Body of pancreas (tissue), 4 donors: ENCODE measurements at regions not wholly inside any gene's neighbourhood (a gene's known extent, or its start where the extent isn't known, plus 50 kb on each side); places are given as distances from the start of the nearest gene placed in this dataset.

Experiments used
- ATAC-seq: fragments of 150-250 bp; one replicate; pipeline ENCODE4 v1.9.1; 2016
- DNase-seq, 4 donors: peaks; one replicate each; pipeline ENCODE4 v3.0.0-alpha.2; 2019
- H3K27ac ChIP-seq, 4 donors: fragments of 200-600 bp; sonication (generic); 1 replicate in 3 of 4; 2 replicates in 1 of 4; pipeline versions ENCODE4 v1.5.1 to v1.6.1; 2016 to 2019; ENCODE audit warnings: mild to moderate bottlenecking in 1 of 4, mixed read lengths in 1 of 4, moderate library complexity in 1 of 4
- H3K27me3 ChIP-seq, 2 donors: fragments of 200-600 bp; sonication (generic); one replicate each; pipeline ENCODE4 v1.6.0; 2016; ENCODE audit warnings: mild to moderate bottlenecking in 1 of 2
- H3K36me3 ChIP-seq, 2 donors: fragments of 200-600 bp; sonication (generic); replicated peaks in 1 of 2; 2 replicates each; pipeline ENCODE4 v1.5.1; 2016; ENCODE audit warnings: low read depth in 2 of 2; ENCODE audit not compliant: insufficient read depth in 1 of 2
- H3K4me1 ChIP-seq: fragments of 200-600 bp; sonication (generic); one replicate; pipeline ENCODE4 v1.6.0; 2016
- H3K4me3 ChIP-seq, 2 donors: fragments of 200-600 bp; sonication (generic); 1 replicate in 1 of 2; 2 replicates in 1 of 2; pipeline ENCODE4 v1.5.1; 2016 to 2019
- H3K9me3 ChIP-seq, 3 donors: fragments of 200-600 bp; sonication (generic); 1 replicate in 2 of 3; 2 replicates in 1 of 3; pipeline ENCODE4 v1.5.1; 2016
- POLR2A ChIP-seq, 3 donors: fragments of 450-650 bp; IDR thresholded peaks; one replicate each; pipeline ENCODE4 v1.6.1; 2016; ENCODE audit warnings: antibody characterized with exemption in 3 of 3, mild to moderate bottlenecking in 2 of 3
- WGBS, 2 donors: methylation state at CpG; one replicate each; pipeline ENCODE4 v1.1.5; 2017; 5-methylcytosine and 5-hydroxymethylcytosine counted together
- intact Hi-C: fragments of 100-400 bp; cut with DNase I; formaldehyde crosslinking; loops from one replicate; pipeline ENCODE4 v1.15.1; 2023
- TF ChIP-seq, protein P1 (sequence below), 7 experiments: fragments of 450-650 bp in 4 of 7; fragments of 200-600 bp in 3 of 7; sonication (generic) in 3 of 7; IDR thresholded peaks; one replicate each; pipeline ENCODE4 v1.5.1; 2016 to 2019; ENCODE audit warnings: antibody characterized with exemption in 7 of 7

DNA sequence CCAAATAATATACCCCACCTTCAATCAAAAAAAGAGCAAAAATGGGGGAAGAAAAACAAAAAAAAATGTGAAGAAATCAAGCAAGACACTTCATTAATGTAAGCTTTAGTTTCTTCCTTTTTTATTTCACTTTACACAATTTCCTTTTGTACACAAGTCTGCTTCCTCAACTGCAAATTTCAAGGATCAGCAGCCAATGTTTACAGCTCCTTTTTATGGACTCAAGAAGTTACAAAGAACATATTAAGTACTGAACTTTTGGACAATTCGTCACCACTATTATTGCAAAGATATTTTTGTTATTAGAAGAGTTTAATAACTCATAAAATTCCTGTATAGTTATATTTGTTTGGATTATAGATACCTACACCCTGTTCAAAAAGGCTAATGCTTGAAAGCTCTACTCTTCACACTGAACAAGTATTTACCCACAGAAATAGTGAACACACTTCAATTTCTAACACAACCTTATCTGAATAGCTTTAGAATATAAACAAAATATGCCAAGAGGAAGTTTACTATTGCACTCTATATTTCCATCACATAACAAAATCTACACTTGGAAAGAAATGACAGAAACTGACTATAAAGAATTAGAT is 658.7 kb upstream of the CNTNAP5 start:
- WGBS, 2 donors: 32 to 35% methylated on average over 1 of the region's 1 CpG
- ATAC-seq: no peak

DNA sequence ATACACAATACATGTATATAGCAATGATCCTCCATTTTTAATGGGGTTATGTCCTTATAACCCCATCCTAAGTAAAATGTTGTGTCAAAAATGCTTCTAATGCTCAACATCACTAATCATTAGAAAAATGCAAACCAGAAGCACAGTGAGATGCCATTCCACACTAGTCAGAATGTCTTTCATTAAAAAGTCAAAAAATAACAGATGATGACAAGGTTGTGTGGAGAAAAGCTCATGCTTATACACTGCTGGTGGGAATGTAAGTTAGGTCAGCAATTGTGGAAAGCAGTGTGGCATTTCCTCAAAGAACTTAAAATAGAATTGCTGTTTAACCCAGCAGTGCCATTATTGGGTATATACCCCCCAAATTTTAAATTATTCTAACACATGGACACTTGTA is 654.9 kb upstream of the CNTNAP5 start:
- Histone ChIP-seq H3K27ac (no peak overlapping the region), H3K36me3 (no peaks in the 10 kb centered on the region), H3K4me1 (no peaks in the 10 kb centered on the region), H3K9me3 (no peaks in the 10 kb centered on the region), H3K27me3 (no peaks in the 10 kb centered on the region), H3K4me3 (no peak overlapping the region)
- TF ChIP-seq, protein P1, sequence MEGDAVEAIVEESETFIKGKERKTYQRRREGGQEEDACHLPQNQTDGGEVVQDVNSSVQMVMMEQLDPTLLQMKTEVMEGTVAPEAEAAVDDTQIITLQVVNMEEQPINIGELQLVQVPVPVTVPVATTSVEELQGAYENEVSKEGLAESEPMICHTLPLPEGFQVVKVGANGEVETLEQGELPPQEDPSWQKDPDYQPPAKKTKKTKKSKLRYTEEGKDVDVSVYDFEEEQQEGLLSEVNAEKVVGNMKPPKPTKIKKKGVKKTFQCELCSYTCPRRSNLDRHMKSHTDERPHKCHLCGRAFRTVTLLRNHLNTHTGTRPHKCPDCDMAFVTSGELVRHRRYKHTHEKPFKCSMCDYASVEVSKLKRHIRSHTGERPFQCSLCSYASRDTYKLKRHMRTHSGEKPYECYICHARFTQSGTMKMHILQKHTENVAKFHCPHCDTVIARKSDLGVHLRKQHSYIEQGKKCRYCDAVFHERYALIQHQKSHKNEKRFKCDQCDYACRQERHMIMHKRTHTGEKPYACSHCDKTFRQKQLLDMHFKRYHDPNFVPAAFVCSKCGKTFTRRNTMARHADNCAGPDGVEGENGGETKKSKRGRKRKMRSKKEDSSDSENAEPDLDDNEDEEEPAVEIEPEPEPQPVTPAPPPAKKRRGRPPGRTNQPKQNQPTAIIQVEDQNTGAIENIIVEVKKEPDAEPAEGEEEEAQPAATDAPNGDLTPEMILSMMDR (IDR thresholded peaks at IDR 0.05): no peak
- no peak for TF ChIP-seq POLR2A (IDR thresholded peaks at IDR 0.05)
- ATAC-seq (no peak), DNase-seq (no peak)
- intact Hi-C loops: no loop called here

More for the DNA sequence above, 658.7 kb upstream of the CNTNAP5 start:
- no peak for DNase-seq
- no peaks in the 10 kb centered on the region for H3K9me3 ChIP-seq
- H3K4me1 ChIP-seq: no peaks in the 10 kb centered on the region
- no peak for TF ChIP-seq POLR2A (IDR thresholded peaks at IDR 0.05)
- TF ChIP-seq, protein P1 (IDR thresholded peaks at IDR 0.05): no peak
- H3K36me3 ChIP-seq: no peaks in the 10 kb centered on the region
- intact Hi-C loops: no loop called here
- H3K27me3 ChIP-seq: no peaks in the 10 kb centered on the region
- no peak overlapping the region for H3K27ac ChIP-seq
- no peak overlapping the region for H3K4me3 ChIP-seq

DNA sequence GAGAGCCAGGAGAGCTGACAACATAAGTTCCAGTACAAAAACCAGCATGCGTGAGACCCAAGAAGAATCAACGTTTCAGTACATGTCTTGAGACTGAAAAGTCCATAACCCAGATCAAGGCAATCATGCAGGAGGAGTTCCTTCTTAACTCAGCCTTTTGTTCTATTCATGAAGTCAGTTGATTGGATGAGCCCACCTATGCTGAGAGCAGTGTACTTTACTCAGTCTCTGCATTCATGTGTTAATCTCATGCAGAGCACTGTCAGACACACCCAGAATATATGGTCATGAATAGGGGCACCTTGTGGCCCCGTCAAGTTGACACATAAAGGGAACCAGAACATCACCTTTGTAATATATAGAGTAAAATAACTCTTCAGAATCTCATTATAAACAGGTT is 653.6 kb upstream of the CNTNAP5 start:
- intact Hi-C loops: no loop called here
- WGBS, 2 donors: 66 to 69% methylated on average over 3 of the region's 3 CpGs
- Histone ChIP-seq H3K27ac (no peak overlapping the region), H3K36me3 (no peaks in the 10 kb centered on the region), H3K4me1 (no peaks in the 10 kb centered on the region), H3K27me3 (no peaks in the 10 kb centered on the region), H3K4me3 (no peak overlapping the region), H3K9me3 (no peaks in the 10 kb centered on the region)
- ATAC-seq (no peak), DNase-seq (no peak)
- no peak for TF ChIP-seq POLR2A (IDR thresholded peaks at IDR 0.05)
- TF ChIP-seq, protein P1 (IDR thresholded peaks at IDR 0.05): no peak

DNA sequence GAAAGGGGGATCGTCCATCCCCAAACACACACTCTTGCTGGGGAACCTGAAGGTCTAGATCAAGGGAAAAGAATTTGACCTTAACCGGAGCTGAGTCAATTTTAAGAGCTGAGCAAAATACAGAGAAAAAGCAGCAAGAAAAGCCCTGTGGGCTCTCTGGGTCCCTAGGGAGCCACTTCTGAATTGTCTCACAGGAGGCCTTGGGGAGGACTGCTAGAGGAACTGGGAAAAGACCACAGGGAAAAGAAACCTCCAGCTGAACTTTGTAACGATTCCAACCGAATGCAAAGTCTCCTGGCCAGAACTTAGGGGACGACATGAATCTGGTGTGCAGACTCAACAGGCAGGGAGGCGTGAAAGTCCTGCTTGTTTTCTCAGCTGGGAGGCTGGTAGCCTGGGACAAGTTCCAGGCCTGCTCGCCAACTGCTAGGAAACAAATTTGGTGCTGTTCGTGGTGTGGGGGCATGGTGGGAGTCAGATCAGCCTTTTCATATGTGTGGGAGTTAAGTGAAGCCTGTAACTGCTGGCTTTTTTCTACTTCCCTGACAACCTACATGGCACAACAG is 644.6 kb upstream of the CNTNAP5 start:
- H3K4me3 ChIP-seq: no peak overlapping the region
- intact Hi-C loops: no loop called here
- H3K4me1 ChIP-seq: no peaks in the 10 kb centered on the region
- no peaks in the 10 kb centered on the region for H3K27me3 ChIP-seq
- no peaks in the 10 kb centered on the region for H3K36me3 ChIP-seq
- no peaks in the 10 kb centered on the region for H3K9me3 ChIP-seq
- ATAC-seq (no peak), DNase-seq (no peak)
- TF ChIP-seq, protein P1 (IDR thresholded peaks at IDR 0.05): no peak
- no peak for TF ChIP-seq POLR2A (IDR thresholded peaks at IDR 0.05)
- 37 to 42% methylated on average over 8 of the region's 8 CpGs for WGBS, 2 donors
- H3K27ac ChIP-seq: no peak overlapping the region

DNA sequence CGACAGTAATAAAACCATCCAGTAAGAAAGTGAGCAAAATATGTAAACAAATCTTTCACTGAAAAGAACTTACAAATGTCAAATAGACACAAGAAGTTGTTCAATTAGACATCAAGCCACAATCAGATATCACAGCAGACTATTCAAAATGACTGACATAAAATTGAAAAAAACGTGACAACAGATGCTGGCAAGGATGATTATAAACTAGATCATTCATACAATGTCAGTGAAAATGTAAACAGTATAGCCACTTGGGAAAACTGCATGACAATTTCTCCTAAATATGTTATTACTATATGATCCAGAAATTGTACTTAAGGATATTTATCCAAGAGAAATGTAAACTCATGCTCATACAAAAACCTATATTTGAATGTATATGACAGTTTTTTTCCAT is 609.4 kb upstream of the CNTNAP5 start:
- WGBS, 2 donors: 43 to 47% methylated on average over 2 of the region's 2 CpGs
- DNase-seq (no peak), ATAC-seq (no peak)
- intact Hi-C loops: no loop called here
- TF ChIP-seq, protein P1 (IDR thresholded peaks at IDR 0.05): no peak
- TF ChIP-seq POLR2A (IDR thresholded peaks at IDR 0.05): no peak
- Histone ChIP-seq H3K36me3 (no peaks in the 10 kb centered on the region), H3K4me3 (no peak overlapping the region), H3K4me1 (no peaks in the 10 kb centered on the region), H3K27me3 (no peaks in the 10 kb centered on the region), H3K27ac (no peak overlapping the region), H3K9me3 (no peaks in the 10 kb centered on the region)
